ENCODE measurements at regions not wholly inside any gene's neighbourhood (a gene's known extent, or its start where the extent isn't known, plus 50 kb on each side); places are given as distances from the start of the nearest gene placed in this dataset.

- DNase-seq: no peak
- no peaks in the 10 kb centered on the region for H3K27me3 ChIP-seq
- H3K27ac ChIP-seq: no peak overlapping the region
- TF ChIP-seq POLR2A (IDR thresholded peaks at IDR 0.05): no peak
- no peak for TF ChIP-seq CTCF (IDR thresholded peaks at IDR 0.05)
- no peaks in the 10 kb centered on the region for H3K36me3 ChIP-seq
- WGBS, 4 donors: 79 to 87% (median 82%) methylated on average over 2 to 5 of the region's 5 CpGs
- H3K4me1 ChIP-seq: no peaks in the 10 kb centered on the region
- peaks cover 0 to 5% (median 0%) of the 10 kb centered on the region in 12 donors for H3K9me3 ChIP-seq
- ATAC-seq: no peak
- H3K4me3 ChIP-seq: no peak overlapping the region
- intact Hi-C loops (cut with DNase I): no loop called here
Observed at GRCh38 chr4:58191109-58191508, 1080.9 kb upstream of the IGFBP7 start.

GRCh38 chr4:58188316-58188715 lies 1078.1 kb upstream of the IGFBP7 start:
- DNase-seq (no peak), ATAC-seq (no peak)
- H3K36me3 ChIP-seq: no peaks in the 10 kb centered on the region
- TF ChIP-seq CTCF (IDR thresholded peaks at IDR 0.05) (no peak), POLR2A (IDR thresholded peaks at IDR 0.05) (no peak)
- no peak overlapping the region for H3K4me3 ChIP-seq
- intact Hi-C loops (cut with DNase I): no loop called here
- H3K27me3 ChIP-seq: no peaks in the 10 kb centered on the region
- WGBS, 4 donors: 78 to 80% (median 79%) methylated on average over 4 of the region's 4 CpGs
- H3K9me3 ChIP-seq: peaks cover 0 to 10% (median 0%) of the 10 kb centered on the region in 12 donors
- H3K27ac ChIP-seq: no peak overlapping the region
- H3K4me1 ChIP-seq: no peaks in the 10 kb centered on the region

GRCh38 chr4:58175024-58175423 lies 1064.8 kb upstream of the IGFBP7 start:
- WGBS, 4 donors: 79 to 85% (median 82%) methylated on average over 2 of the region's 2 CpGs
- ATAC-seq: no peak
- H3K27me3 ChIP-seq: no peaks in the 10 kb centered on the region
- intact Hi-C loops (cut with DNase I): no loop called here
- no peak overlapping the region for H3K4me3 ChIP-seq
- no peaks in the 10 kb centered on the region for H3K36me3 ChIP-seq
- no peaks in the 10 kb centered on the region for H3K9me3 ChIP-seq
- TF ChIP-seq POLR2A (IDR thresholded peaks at IDR 0.05) (no peak), CTCF (IDR thresholded peaks at IDR 0.05) (no peak)
- H3K27ac ChIP-seq: no peak overlapping the region
- H3K4me1 ChIP-seq: no peaks in the 10 kb centered on the region
- DNase-seq: no peak

GRCh38 chr4:58166490-58166889 lies 1056.3 kb upstream of the IGFBP7 start:
- H3K27ac ChIP-seq: no peak overlapping the region
- intact Hi-C loops (cut with DNase I): no loop called here
- peaks cover 0 to 3% (median 0%) of the 10 kb centered on the region in 9 donors for H3K27me3 ChIP-seq
- H3K9me3 ChIP-seq: no peaks in the 10 kb centered on the region
- H3K4me1 ChIP-seq: no peaks in the 10 kb centered on the region
- no peaks in the 10 kb centered on the region for H3K36me3 ChIP-seq
- ATAC-seq: no peak
- 35 to 47% (median 43%) methylated on average over 4 of the region's 4 CpGs for WGBS, 4 donors
- no peak for TF ChIP-seq POLR2A (IDR thresholded peaks at IDR 0.05)
- no peak for TF ChIP-seq CTCF (IDR thresholded peaks at IDR 0.05)
- DNase-seq: no peak
- H3K4me3 ChIP-seq: no peak overlapping the region

All from heart left ventricle (tissue), 16 donors.